GM12878 (cell line): ENCODE measurements at regions not wholly inside any gene's neighbourhood (a gene's known extent, or its start where the extent isn't known, plus 50 kb on each side); places are given as distances from the start of the nearest gene placed in this dataset.
"Not testable (repeated sequence)": the region's sequence is repeated elsewhere in the genome, so short reads cannot be mapped to it uniquely, and the experiment has no call there.

Source experiments
- ATAC-seq: fragments of 200-7000 bp; cut with Tn5 transposase; 3 replicates; pipeline ENCODE4 v1.9.1; 2020; ENCODE audit warnings: mild to moderate bottlenecking, moderate library complexity
- BruUV-seq: library from RNA; stranded (reverse); fragments of 400-500 nt; replicated peaks from 2 replicates; lab custom pipeline; 2021; lab: Mats Ljungman, UMichigan
- CTCF ChIA-PET: fragments of 300-600 bp; sonication (Branson Sonifier 250); formaldehyde crosslinking; extraction: SDS; loops from one replicate; lab custom pipeline; 2021; ENCODE audit warnings: inconsistent platforms; lab: Yijun Ruan, JAX
- POLR2A ChIA-PET: fragments of 350-600 bp; formaldehyde crosslinking; extraction: SDS; loops from one replicate; lab custom pipeline; 2021; ENCODE audit warnings: inconsistent platforms; lab: Charles Lee
- RAD21 ChIA-PET: fragments of 300-600 bp; sonication (Branson Sonifier 250); formaldehyde crosslinking; loops from one replicate; lab custom pipeline; 2023; ENCODE audit warnings: antibody characterized with exemption; ENCODE audit not compliant: unreplicated experiment; lab: Charles Lee
- SMC1A ChIA-PET: fragments of 300-600 bp; sonication (Branson Sonifier 250); formaldehyde crosslinking; loops from one replicate; lab custom pipeline; 2023; ENCODE audit not compliant: unreplicated experiment, uncharacterized antibody; lab: Charles Lee
- DNase-seq: peaks from one replicate; pipeline ENCODE4 v3.0.0-alpha.2; 2011; ENCODE audit warnings: low read depth, low spot score
- FAIRE-seq: peaks from 3 replicates; lab custom pipeline; 2011; peaks lifted over from hg19 to GRCh38; lab: Jason Lieb, UNC
- H2AFZ ChIP-seq: 2 replicates; pipeline ENCODE4 v1.6.0; 2011; ENCODE audit warnings: low read depth, low read length, control low read depth; ENCODE audit not compliant: control insufficient read depth
- H3K27ac ChIP-seq: 2 replicates; pipeline ENCODE4 v1.5.1; 2011; ENCODE audit warnings: control low read depth; ENCODE audit not compliant: control insufficient read depth, insufficient read depth
- H3K27me3 ChIP-seq, 2 experiments: replicated peaks in 1 of 2; 2 replicates each; pipeline versions ENCODE4 v1.6.0 to v1.6.1; 2011; ENCODE audit warnings: low read length in 1 of 2; ENCODE audit not compliant: control insufficient read depth in 2 of 2, insufficient read depth in 2 of 2
- H3K36me3 ChIP-seq, 2 experiments: 2 replicates each; pipeline ENCODE4 v1.5.1; 2011; ENCODE audit warnings: low read length in 1 of 2; ENCODE audit not compliant: control insufficient read depth in 2 of 2, insufficient read depth in 2 of 2
- H3K4me1 ChIP-seq: 2 replicates; pipeline ENCODE4 v1.6.1; 2011; ENCODE audit warnings: mild to moderate bottlenecking, low read length, moderate library complexity, mixed read lengths; ENCODE audit not compliant: control insufficient read depth, insufficient read depth
- H3K4me2 ChIP-seq: 2 replicates; pipeline ENCODE4 v1.6.0; 2011; ENCODE audit warnings: control low read depth; ENCODE audit not compliant: control insufficient read depth, insufficient read depth
- H3K4me3 ChIP-seq: fragments of 200-600 bp; sonication (generic); 2 replicates; pipeline ENCODE4 v1.5.1; 2016
- H3K79me2 ChIP-seq: 2 replicates; pipeline ENCODE4 v1.6.0; 2011; ENCODE audit warnings: low read length; ENCODE audit not compliant: control insufficient read depth, insufficient read depth
- H3K9ac ChIP-seq: 2 replicates; pipeline ENCODE4 v1.8.0; 2011; ENCODE audit warnings: low read length, control low read depth, mixed read lengths; ENCODE audit not compliant: control insufficient read depth, insufficient read depth
- H3K9me3 ChIP-seq: replicated peaks from 3 replicates; pipeline ENCODE4 v1.5.1; 2011; ENCODE audit warnings: mild to moderate bottlenecking, low read length; ENCODE audit not compliant: control insufficient read depth, insufficient read depth
- H4K20me1 ChIP-seq: 2 replicates; pipeline ENCODE4 v1.6.0; 2011; ENCODE audit not compliant: control insufficient read depth, insufficient read depth
- ASH2L ChIP-seq: fragments of 300-600, 200-600 bp; sonication (generic); IDR thresholded peaks from 2 replicates; pipeline ENCODE4 v1.6.1; 2017; ENCODE audit warnings: low read depth, mild to moderate bottlenecking, borderline replicate concordance
- ATF3 ChIP-seq: IDR thresholded peaks from 2 replicates; pipeline ENCODE4 v1.6.1; 2011; ENCODE audit warnings: low read depth, mild to moderate bottlenecking, low read length, moderate library complexity, borderline replicate concordance; ENCODE audit errors: extremely low read depth
- BMI1 ChIP-seq: fragments of 450-650 bp; IDR thresholded peaks from 2 replicates; pipeline ENCODE4 v1.6.1; 2016; ENCODE audit warnings: mild to moderate bottlenecking, moderate library complexity, borderline replicate concordance
- E2F4 ChIP-seq: IDR thresholded peaks from 2 replicates; pipeline ENCODE4 v1.6.1; 2012; ENCODE audit warnings: low read depth, low read length, improper control_type of control experiment
- EGR1 ChIP-seq, 2 experiments: IDR thresholded peaks; 1 replicate in 1 of 2; 2 replicates in 1 of 2; pipeline ENCODE4 v1.6.1; 2011 to 2012; ENCODE audit warnings: low read depth in 2 of 2, low read length in 2 of 2, borderline replicate concordance in 1 of 2, mild to moderate bottlenecking in 1 of 2, moderate library complexity in 1 of 2
- GATAD2B ChIP-seq: fragments of 450-650 bp; conservative IDR thresholded peaks from 2 replicates; pipeline ENCODE4 v1.6.1; 2017; ENCODE audit warnings: low read depth, mild to moderate bottlenecking, moderate library complexity
- JUNB ChIP-seq: IDR thresholded peaks from 2 replicates; pipeline ENCODE4 v1.6.1; 2016; ENCODE audit warnings: antibody characterized with exemption, mild to moderate bottlenecking
- MEF2B ChIP-seq: fragments of 450-650 bp; IDR thresholded peaks from 2 replicates; pipeline ENCODE4 v1.6.1; 2018; ENCODE audit warnings: mild to moderate bottlenecking, moderate library complexity; ENCODE audit not compliant: partially characterized antibody, poor library complexity, severe bottlenecking
- RFX5 ChIP-seq: IDR thresholded peaks from 2 replicates; pipeline ENCODE4 v1.6.1; 2011; ENCODE audit warnings: low read depth, low read length, improper control_type of control experiment
- SIX5 ChIP-seq: IDR thresholded peaks from 2 replicates; pipeline ENCODE4 v1.6.1; 2011; ENCODE audit warnings: mild to moderate bottlenecking, low read depth, low read length, moderate library complexity; ENCODE audit not compliant: severe bottlenecking
- SUZ12 ChIP-seq: fragments of 200-600 bp; sonication (generic); IDR thresholded peaks from one replicate; pipeline ENCODE4 v1.6.1; 2018; ENCODE audit warnings: antibody characterized with exemption, mild to moderate bottlenecking; ENCODE audit not compliant: unreplicated experiment
- TAF1 ChIP-seq: IDR thresholded peaks from 2 replicates; pipeline ENCODE4 v1.6.1; 2011; ENCODE audit warnings: mild to moderate bottlenecking, low read depth, low read length, borderline replicate concordance
- ZBTB11 ChIP-seq: fragments of 450-650 bp; formaldehyde crosslinking; IDR thresholded peaks from 2 replicates; pipeline ENCODE4 v1.5.0; 2022; ENCODE audit warnings: mild to moderate bottlenecking, missing genetic modification characterization
- WGBS: methylation state at CpG from one replicate; pipeline ENCODE4 v1.1.6; 2016; ENCODE audit warnings: low lambda C conversion rate; ENCODE audit not compliant: insufficient replicate concordance, insufficient coverage; ENCODE audit errors: missing lambda C conversion rate; 5-methylcytosine and 5-hydroxymethylcytosine counted together
- in situ Hi-C: fragments of 300-500 bp; cut with MboI; formaldehyde crosslinking; loops from 9 replicates; pipeline ENCODE4 v1.14.3; 2018; ENCODE audit warnings: mixed read lengths
- intact Hi-C: fragments of 100-400 bp; cut with micrococcal nuclease; formaldehyde crosslinking; loops from one replicate; pipeline ENCODE4 v1.14.2; 2022; ENCODE audit not compliant: unreplicated experiment

GRCh38 chr7:49665963-49666362 is 107.5 kb upstream of the VWC2 start:
- CTCF ChIA-PET, ATAC-seq, FAIRE-seq: not testable (repeated sequence)

GRCh38 chr7:49666764-49667163 is 106.7 kb upstream of the VWC2 start:
- no TSS peak for BruUV-seq
- ATAC-seq (no peak), FAIRE-seq (no peak), DNase-seq (no peak)
- intact Hi-C loops (no loop called here), in situ Hi-C loops (no loop called here)
- H4K20me1 ChIP-seq, result no peaks in the 10 kb centered on the region
- ChIA-PET CTCF (no interaction called here), RAD21 (no interaction called here), SMC1A (no interaction called here), POLR2A (no interaction called here)
- no peaks in the 10 kb centered on the region for H3K79me2 ChIP-seq
- no peaks in the 10 kb centered on the region for H3K9me3 ChIP-seq
- H3K27me3 ChIP-seq, result no peaks in the 10 kb centered on the region
- 3% methylated on average over 1 of the region's 1 CpG for WGBS
- no peak overlapping the region for H3K4me2 ChIP-seq
- no peak overlapping the region for H3K4me3 ChIP-seq
- no peaks in the 10 kb centered on the region for H3K4me1 ChIP-seq
- H3K9ac ChIP-seq, result no peak overlapping the region
- H3K27ac ChIP-seq, result no peak overlapping the region
- H2AFZ ChIP-seq, result no peak overlapping the region
- no peaks in the 10 kb centered on the region for H3K36me3 ChIP-seq
- no peak for TF ChIP-seq SIX5
- no peak for TF ChIP-seq GATAD2B
- no peak for TF ChIP-seq TAF1
- no peak for TF ChIP-seq ASH2L
- no peak for TF ChIP-seq ATF3
- no peak for TF ChIP-seq SUZ12
- TF ChIP-seq MEF2B, result no peak
- no peak for TF ChIP-seq ZBTB11 (CRISPR knock-in tag)
- no peak for TF ChIP-seq BMI1
- no peak for TF ChIP-seq RFX5
- TF ChIP-seq E2F4, result no peak
- no peak for TF ChIP-seq EGR1 (IDR thresholded peaks at IDR 0.05; ENCODE audit: borderline replicate concordance in 1 of 2, low read depth in 2 of 2, low read length in 2 of 2)
- no peak for TF ChIP-seq JUNB

More at GRCh38 chr7:49665963-49666362, 107.5 kb upstream of the VWC2 start:
- H3K4me3 ChIP-seq, H4K20me1 ChIP-seq, H3K27ac ChIP-seq, BruUV-seq, H2AFZ ChIP-seq, H3K79me2 ChIP-seq, H3K9me3 ChIP-seq, in situ Hi-C loops, RAD21 ChIA-PET, POLR2A ChIA-PET, H3K36me3 ChIP-seq, H3K9ac ChIP-seq, H3K4me2 ChIP-seq, H3K27me3 ChIP-seq, intact Hi-C loops, DNase-seq, SMC1A ChIA-PET, H3K4me1 ChIP-seq: not testable (repeated sequence)
- 38% methylated on average over 10 of the region's 10 CpGs for WGBS
